Stomach (tissue), 8 donors: ENCODE measurements at regions not wholly inside any gene's neighbourhood (a gene's known extent, or its start where the extent isn't known, plus 50 kb on each side); places are given as distances from the start of the nearest gene placed in this dataset.

Experiments used
- DNase-seq, 2 donors: peaks; one replicate each; pipeline versions ENCODE4 v3.0.0 to v3.0.0-alpha.2; 2013 to 2019
- H3K27ac ChIP-seq, 5 donors: fragments of 200-600 bp in 4 of 5; sonication (generic) in 4 of 5; one replicate each; pipeline ENCODE4 v1.5.1; 2013 to 2019; ENCODE audit warnings: mild to moderate bottlenecking in 1 of 5, moderate library complexity in 1 of 5
- H3K27me3 ChIP-seq, 3 donors: fragments of 200-600 bp; sonication (generic); one replicate each; pipeline ENCODE4 v1.5.1; 2017 to 2019; ENCODE audit warnings: mixed run types in 1 of 3
- H3K36me3 ChIP-seq, 4 donors: fragments of 200-600 bp; sonication (generic); 1 replicate in 3 of 4; 2 replicates in 1 of 4; pipeline ENCODE4 v1.5.1; 2016 to 2019
- H3K4me1 ChIP-seq, 4 donors: fragments of 200-600 bp; sonication (generic); one replicate each; pipeline ENCODE4 v1.5.1; 2016 to 2019
- H3K4me3 ChIP-seq, 4 donors: fragments of 200-600 bp; sonication (generic) in 3 of 4; one replicate each; pipeline ENCODE4 v1.5.1; 2016 to 2019; ENCODE audit warnings: mild to moderate bottlenecking in 1 of 4
- H3K9me3 ChIP-seq, 4 donors: fragments of 200-600 bp; sonication (generic); one replicate each; pipeline ENCODE4 v1.5.1; 2016 to 2019
- CTCF ChIP-seq, 7 experiments: fragments of 450-650 bp in 4 of 7; fragments of 200-600 bp in 3 of 7; sonication (generic) in 3 of 7; IDR thresholded peaks; one replicate each; pipeline ENCODE4 v1.5.1; 2016 to 2019; ENCODE audit warnings: antibody characterized with exemption in 7 of 7, control low read depth in 2 of 7, mild to moderate bottlenecking in 1 of 7
- EP300 ChIP-seq: sonication (generic); formaldehyde crosslinking; IDR thresholded peaks from one replicate; pipeline ENCODE4 v1.6.1; 2017; ENCODE audit warnings: antibody characterized with exemption
- POLR2A ChIP-seq, 4 donors: fragments of 450-650 bp; IDR thresholded peaks; one replicate each; pipeline ENCODE4 v1.6.1; 2016; ENCODE audit warnings: antibody characterized with exemption in 4 of 4, control low read depth in 2 of 4, mild to moderate bottlenecking in 1 of 4, moderate library complexity in 1 of 4
- POLR2AphosphoS5 ChIP-seq, 3 donors: sonication (generic); formaldehyde crosslinking; IDR thresholded peaks; one replicate each; pipeline ENCODE4 v1.6.1; 2016; ENCODE audit warnings: antibody characterized with exemption in 3 of 3
- WGBS, 5 donors: extraction: QIAGEN DNeasy Blood & Tissue Kit in 3 of 5; methylation state at CpG; one replicate each; pipeline versions ENCODE4 v1.1.5 to v1.1.7; 2013 to 2018; 5-methylcytosine and 5-hydroxymethylcytosine counted together
- intact Hi-C: fragments of 100-400 bp; cut with DNase I; formaldehyde crosslinking; loops from one replicate; pipeline ENCODE4 v1.15.1; 2023; ENCODE audit warnings: low total_unique reads
- donor health status: healthy with polysubstance abuse.
- donor health status: Bipolar disorder and iron deficiency.
- donor health status: healthy.

GRCh38 chr13:70473907-70474306, 365.7 kb upstream of the KLHL1 start:
- no peak overlapping the region for H3K27ac ChIP-seq
- H3K4me1 ChIP-seq = no peaks in the 10 kb centered on the region
- no peak for DNase-seq
- H3K36me3 ChIP-seq = no peaks in the 10 kb centered on the region
- H3K4me3 ChIP-seq = no peak overlapping the region
- WGBS, 5 donors = 49 to 64% (median 51%) methylated on average over 3 of the region's 3 CpGs
- H3K9me3 ChIP-seq = peaks cover 0 to 2% (median 0%) of the 10 kb centered on the region in 4 donors
- intact Hi-C loops = no loop called here
- TF ChIP-seq EP300 (no peak), POLR2AphosphoS5 (IDR thresholded peaks at IDR 0.05) (no peak), CTCF (IDR thresholded peaks at IDR 0.05) (no peak), POLR2A (IDR thresholded peaks at IDR 0.05) (no peak)
- no peaks in the 10 kb centered on the region for H3K27me3 ChIP-seq

- Histone ChIP-seq H3K4me1 (no peaks in the 10 kb centered on the region), H3K27me3 (no peaks in the 10 kb centered on the region), H3K27ac (no peak overlapping the region), H3K36me3 (no peaks in the 10 kb centered on the region), H3K4me3 (no peak overlapping the region), H3K9me3 (no peaks in the 10 kb centered on the region)
- TF ChIP-seq CTCF (IDR thresholded peaks at IDR 0.05) (no peak), EP300 (no peak), POLR2A (IDR thresholded peaks at IDR 0.05) (no peak), POLR2AphosphoS5 (IDR thresholded peaks at IDR 0.05) (no peak)
- no peak for DNase-seq
- 88 to 94% (median 89%) methylated on average over 3 of the region's 3 CpGs for WGBS, 5 donors
- intact Hi-C loops = no loop called here
These were observed 360.8 kb upstream of the KLHL1 start for GRCh38 chr13:70469077-70469476.

GRCh38 chr13:70457474-70457873, 349.2 kb upstream of the KLHL1 start:
- TF ChIP-seq POLR2A (IDR thresholded peaks at IDR 0.05) (no peak), EP300 (no peak), CTCF (IDR thresholded peaks at IDR 0.05) (no peak), POLR2AphosphoS5 (IDR thresholded peaks at IDR 0.05) (no peak)
- Histone ChIP-seq H3K27me3 (no peaks in the 10 kb centered on the region), H3K9me3 (no peaks in the 10 kb centered on the region), H3K36me3 (no peaks in the 10 kb centered on the region), H3K27ac (no peak overlapping the region), H3K4me1 (no peaks in the 10 kb centered on the region), H3K4me3 (no peak overlapping the region)
- intact Hi-C loops = no loop called here
- DNase-seq = peak in 1 of 2 donors; percentile 9
- WGBS, 5 donors = 0 to 31% (median 19%) methylated on average over 1 of the region's 1 CpG

- Histone ChIP-seq H3K27ac (no peak overlapping the region), H3K27me3 (no peaks in the 10 kb centered on the region), H3K4me1 (no peaks in the 10 kb centered on the region), H3K9me3 (no peaks in the 10 kb centered on the region), H3K36me3 (no peaks in the 10 kb centered on the region), H3K4me3 (no peak overlapping the region)
- WGBS, 5 donors = 86 to 93% (median 90%) methylated on average over 2 of the region's 2 CpGs
- intact Hi-C loops = no loop called here
- DNase-seq = no peak
- TF ChIP-seq POLR2A (IDR thresholded peaks at IDR 0.05) = no peak
- no peak for TF ChIP-seq POLR2AphosphoS5 (IDR thresholded peaks at IDR 0.05)
- TF ChIP-seq EP300 = no peak
- no peak for TF ChIP-seq CTCF (IDR thresholded peaks at IDR 0.05)
These were observed 340.6 kb upstream of the KLHL1 start for GRCh38 chr13:70448820-70449219.
